HEK293 (cell line): ENCODE measurements at regions not wholly inside any gene's neighbourhood (a gene's known extent, or its start where the extent isn't known, plus 50 kb on each side); places are given as distances from the start of the nearest gene placed in this dataset.

Source experiments
- CTCF ChIP-seq: fragments of 450-650 bp; formaldehyde crosslinking; IDR thresholded peaks from 2 replicates; pipeline ENCODE4 v1.5.1; 2016; ENCODE audit warnings: missing biosample characterization, missing genetic modification characterization
- GLIS1 ChIP-seq: fragments of 450-650 bp; formaldehyde crosslinking; IDR thresholded peaks from 2 replicates; pipeline ENCODE4 v1.5.1; 2016; ENCODE audit warnings: missing biosample characterization, missing genetic modification characterization
- HOXC10 ChIP-seq: sonication (generic); formaldehyde crosslinking; IDR thresholded peaks from 2 replicates; pipeline ENCODE4 v1.8.1; 2023; ENCODE audit warnings: mild to moderate bottlenecking, missing genetic modification reagents
- REST ChIP-seq: fragments of 450-650 bp; formaldehyde crosslinking; IDR thresholded peaks from 2 replicates; pipeline ENCODE4 v1.5.1; 2016; ENCODE audit warnings: missing biosample characterization, missing genetic modification characterization
- SETDB1 ChIP-seq: IDR thresholded peaks from one replicate; pipeline ENCODE4 v1.6.1; 2017; ENCODE audit warnings: mild to moderate bottlenecking, low read length, moderate library complexity, mixed read lengths; ENCODE audit not compliant: insufficient read length
- TCF7L2 ChIP-seq: IDR thresholded peaks from 2 replicates; pipeline ENCODE4 v1.6.1; 2011; ENCODE audit warnings: low read depth, mild to moderate bottlenecking, inconsistent platforms, low read length, moderate library complexity, borderline replicate concordance
- ZIC2 ChIP-seq: fragments of 450-650 bp; formaldehyde crosslinking; IDR thresholded peaks from 2 replicates; pipeline ENCODE4 v1.5.1; 2016; ENCODE audit warnings: missing biosample characterization, missing genetic modification characterization
- ZNF10 ChIP-seq: fragments of 450-650 bp; formaldehyde crosslinking; IDR thresholded peaks from 2 replicates; pipeline ENCODE4 v1.5.1; 2017; ENCODE audit warnings: missing biosample characterization, missing genetic modification characterization
- ZNF121 ChIP-seq: fragments of 450-650 bp; formaldehyde crosslinking; IDR thresholded peaks from 2 replicates; pipeline ENCODE4 v1.5.1; 2016; ENCODE audit warnings: missing biosample characterization, missing genetic modification characterization
- ZNF2 ChIP-seq: fragments of 450-650 bp; formaldehyde crosslinking; IDR thresholded peaks from 2 replicates; pipeline ENCODE4 v1.5.1; 2016; ENCODE audit warnings: missing biosample characterization, missing genetic modification characterization
- ZNF416 ChIP-seq: fragments of 450-650 bp; formaldehyde crosslinking; IDR thresholded peaks from 2 replicates; pipeline ENCODE4 v1.5.1; 2016; ENCODE audit warnings: missing biosample characterization, missing genetic modification characterization
- ZNF585B ChIP-seq: fragments of 450-650 bp; formaldehyde crosslinking; IDR thresholded peaks from 2 replicates; pipeline ENCODE4 v1.5.1; 2016; ENCODE audit warnings: missing biosample characterization, missing genetic modification characterization
- ZSCAN23 ChIP-seq: fragments of 450-650 bp; formaldehyde crosslinking; IDR thresholded peaks from 2 replicates; pipeline ENCODE4 v1.5.1; 2016; ENCODE audit warnings: missing biosample characterization, missing genetic modification characterization

DNA sequence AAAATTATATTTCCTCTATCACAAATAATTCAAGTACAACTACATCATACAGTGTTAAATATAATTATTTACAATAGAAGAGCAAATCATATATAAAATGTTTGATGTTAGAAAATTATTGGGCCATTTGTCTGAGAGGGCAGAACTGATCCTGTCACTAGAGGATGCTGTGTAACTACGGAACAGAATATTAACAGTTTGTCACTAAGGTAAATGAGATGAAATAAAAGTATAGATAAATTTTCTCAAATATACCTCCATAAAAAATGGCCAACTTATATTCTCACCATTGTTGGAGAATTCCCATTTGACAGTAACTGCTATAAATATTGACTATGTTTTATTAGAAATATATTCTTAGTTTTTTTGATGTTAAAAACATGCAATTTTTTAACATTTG, 1067.4 kb upstream of the DDX18 start:
- no peak for TF ChIP-seq ZNF121 (tag by site-specific recombination)
- TF ChIP-seq HOXC10 (CRISPR knock-in tag) = no peak
- TF ChIP-seq CTCF (tag by site-specific recombination) = no peak
- TF ChIP-seq ZNF2 (tag by site-specific recombination) = no peak
- TF ChIP-seq GLIS1 (tag by site-specific recombination) = no peak
- no peak for TF ChIP-seq TCF7L2
- no peak for TF ChIP-seq REST (tag by site-specific recombination)
- no peak for TF ChIP-seq ZNF585B (tag by site-specific recombination)
- TF ChIP-seq ZIC2 = no peak
- TF ChIP-seq SETDB1 = no peak
- TF ChIP-seq ZNF10 (tag by site-specific recombination) = no peak
- TF ChIP-seq ZSCAN23 (tag by site-specific recombination) = no peak
- no peak for TF ChIP-seq ZNF416
